HepG2 (cell line): ENCODE measurements at regions not wholly inside any gene's neighbourhood (a gene's known extent, or its start where the extent isn't known, plus 50 kb on each side); places are given as distances from the start of the nearest gene placed in this dataset.

Experiments used
- CBX2 ChIP-seq, 2 experiments: fragments of 200-600 bp in 1 of 2; sonication (generic); formaldehyde crosslinking in 1 of 2; IDR thresholded peaks; 2 replicates each; pipeline versions ENCODE4 v1.7.0 to v1.8.1; 2018 to 2022; ENCODE audit warnings: low read depth in 2 of 2, low read length in 1 of 2, mild to moderate bottlenecking in 1 of 2, missing genetic modification reagents in 1 of 2
- CEBPG ChIP-seq: IDR thresholded peaks from 2 replicates; pipeline ENCODE4 v1.6.1; 2016
- E2F5 ChIP-seq: sonication (generic); formaldehyde crosslinking; conservative IDR thresholded peaks from 2 replicates; pipeline ENCODE4 v1.4.0; 2020; ENCODE audit warnings: missing genetic modification reagents
- KLF13 ChIP-seq: sonication (generic); formaldehyde crosslinking; IDR thresholded peaks from 2 replicates; pipeline ENCODE4 v1.4.0; 2020; ENCODE audit warnings: mild to moderate bottlenecking, missing genetic modification reagents
- MTERF4 ChIP-seq: sonication (generic); formaldehyde crosslinking; IDR thresholded peaks from 2 replicates; pipeline ENCODE4 v1.8.0; 2023; ENCODE audit warnings: mild to moderate bottlenecking, missing genetic modification reagents
- PRDM10 ChIP-seq: sonication (generic); formaldehyde crosslinking; IDR thresholded peaks from 2 replicates; pipeline ENCODE4 v1.4.0; 2020; ENCODE audit warnings: low read depth, missing genetic modification reagents
- SMC3 ChIP-seq: IDR thresholded peaks from 2 replicates; pipeline ENCODE4 v1.6.1; 2011; ENCODE audit warnings: low read length, improper control_type of control experiment
- SP140L ChIP-seq: sonication (generic); formaldehyde crosslinking; IDR thresholded peaks from 2 replicates; pipeline ENCODE4 v1.4.0; 2020; ENCODE audit warnings: missing genetic modification reagents, borderline replicate concordance
- TFAP4 ChIP-seq: sonication (generic); IDR thresholded peaks from 2 replicates; pipeline ENCODE4 v1.6.1; 2016; ENCODE audit warnings: low read depth, borderline replicate concordance
- ZBTB25 ChIP-seq: IDR thresholded peaks from 2 replicates; pipeline ENCODE4 v1.6.1; 2018; ENCODE audit warnings: missing genetic modification reagents
- ZNF224 ChIP-seq: sonication (generic); formaldehyde crosslinking; IDR thresholded peaks from 2 replicates; pipeline ENCODE4 v1.5.0; 2020; ENCODE audit warnings: mild to moderate bottlenecking, missing genetic modification reagents
- ZNF256 ChIP-seq: sonication (generic); formaldehyde crosslinking; conservative IDR thresholded peaks from 2 replicates; pipeline ENCODE4 v1.4.0; 2020; ENCODE audit warnings: missing genetic modification reagents
- ZNF335 ChIP-seq: sonication (generic); formaldehyde crosslinking; IDR thresholded peaks from 2 replicates; pipeline ENCODE4 v1.4.0; 2020; ENCODE audit warnings: missing genetic modification reagents
- ZNF34 ChIP-seq: sonication (generic); formaldehyde crosslinking; IDR thresholded peaks from 2 replicates; pipeline ENCODE4 v1.4.0; 2020; ENCODE audit warnings: mild to moderate bottlenecking, missing genetic modification reagents, borderline replicate concordance
- ZNF441 ChIP-seq: sonication (generic); formaldehyde crosslinking; IDR thresholded peaks from 2 replicates; pipeline ENCODE4 v1.7.0; 2021; ENCODE audit warnings: missing genetic modification reagents, borderline replicate concordance
- ZXDC ChIP-seq: sonication (generic); formaldehyde crosslinking; IDR thresholded peaks from 2 replicates; pipeline ENCODE4 v1.5.0; 2020; ENCODE audit warnings: mild to moderate bottlenecking, missing genetic modification reagents

GRCh38 chr6:28586962-28587745 is 61.5 kb downstream of the GPX5 start (continued):
- TF ChIP-seq CBX2 (IDR thresholded peaks at IDR 0.05; ENCODE audit: low read depth, low read length): no peak
- no peak for TF ChIP-seq CBX2 (CRISPR knock-in tag; IDR thresholded peaks at IDR 0.05; ENCODE audit: low read depth)
- peak; percentile 53; the same call in 1 of the 2 replicates for TF ChIP-seq ZNF441 (CRISPR knock-in tag)
- peak; percentile 81 for TF ChIP-seq ZBTB25 (CRISPR knock-in tag)
- TF ChIP-seq ZNF256 (CRISPR knock-in tag): no peak; the same call in 1 of the 2 replicates
- 0 out of 2 replicates have a peak, but pooled peaks have one; percentile 63 for TF ChIP-seq KLF13 (CRISPR knock-in tag)
- TF ChIP-seq MTERF4 (CRISPR knock-in tag): peak; percentile 90
- TF ChIP-seq E2F5 (CRISPR knock-in tag): no peak
- TF ChIP-seq ZNF335 (CRISPR knock-in tag): peak; percentile 79
- no peak for TF ChIP-seq SP140L
- TF ChIP-seq ZXDC (CRISPR knock-in tag): peak; percentile 81; the same call in 1 of the 2 replicates
- TF ChIP-seq TFAP4: peak; percentile 92
- TF ChIP-seq SMC3: no peak
- TF ChIP-seq CEBPG (CRISPR knock-in tag): peak; percentile 77
- no peak for TF ChIP-seq ZNF224 (CRISPR knock-in tag)
- TF ChIP-seq PRDM10: peak; percentile 86; the same call in 1 of the 2 replicates
- TF ChIP-seq ZNF34 (CRISPR knock-in tag): peak; percentile 23; the same call in 1 of the 2 replicates
